Breast epithelium (tissue), 4 donors: ENCODE measurements at regions not wholly inside any gene's neighbourhood (a gene's known extent, or its start where the extent isn't known, plus 50 kb on each side); places are given as distances from the start of the nearest gene placed in this dataset.

Experiments used
- DNase-seq, 2 donors: peaks; one replicate each; pipeline ENCODE4 v3.0.0-alpha.2; 2019; ENCODE audit warnings: low spot score in 2 of 2
- H3K27ac ChIP-seq, 2 donors: fragments of 200-600 bp; sonication (generic) in 1 of 2; one replicate each; pipeline ENCODE4 v1.5.1; 2016 to 2019; ENCODE audit warnings: mild to moderate bottlenecking in 1 of 2
- H3K27me3 ChIP-seq, 2 donors: fragments of 200-600 bp; sonication (generic) in 1 of 2; one replicate each; pipeline versions ENCODE4 v1.5.1 to v1.6.0; 2017 to 2019; ENCODE audit warnings: control low read depth in 1 of 2, mild to moderate bottlenecking in 1 of 2
- H3K36me3 ChIP-seq: fragments of 200-600 bp; one replicate; pipeline ENCODE4 v1.5.1; 2019
- H3K4me1 ChIP-seq, 2 donors: fragments of 200-600 bp; sonication (generic); one replicate each; pipeline ENCODE4 v1.5.1; 2016 to 2019; ENCODE audit warnings: control low read depth in 1 of 2
- H3K4me3 ChIP-seq, 3 donors: fragments of 200-600 bp; sonication (generic); 1 replicate in 2 of 3; 2 replicates in 1 of 3; pipeline ENCODE4 v1.5.1; 2016 to 2019; ENCODE audit warnings: mild to moderate bottlenecking in 3 of 3, moderate library complexity in 2 of 3
- H3K9me3 ChIP-seq, 2 donors: fragments of 200-600 bp; sonication (generic) in 1 of 2; one replicate each; pipeline ENCODE4 v1.5.1; 2016 to 2019; ENCODE audit warnings: control low read depth in 1 of 2
- POLR2A ChIP-seq: fragments of 450-650 bp; IDR thresholded peaks from one replicate; pipeline ENCODE4 v1.6.1; 2016; ENCODE audit warnings: antibody characterized with exemption, mild to moderate bottlenecking, moderate library complexity
- POLR2AphosphoS5 ChIP-seq, 3 donors: sonication (generic); formaldehyde crosslinking; IDR thresholded peaks; one replicate each; pipeline ENCODE4 v1.6.1; 2017; ENCODE audit warnings: antibody characterized with exemption in 3 of 3
- intact Hi-C: fragments of 100-400 bp; cut with DNase I; formaldehyde crosslinking; loops from one replicate; pipeline ENCODE4 v1.15.1; 2023; ENCODE audit warnings: low total_unique reads
- TF ChIP-seq, protein P1 (sequence below), 3 donors: fragments of 450-650 bp; IDR thresholded peaks; one replicate each; pipeline ENCODE4 v1.5.1; 2016 to 2017; ENCODE audit warnings: antibody characterized with exemption in 3 of 3, mild to moderate bottlenecking in 3 of 3, moderate library complexity in 3 of 3

DNA sequence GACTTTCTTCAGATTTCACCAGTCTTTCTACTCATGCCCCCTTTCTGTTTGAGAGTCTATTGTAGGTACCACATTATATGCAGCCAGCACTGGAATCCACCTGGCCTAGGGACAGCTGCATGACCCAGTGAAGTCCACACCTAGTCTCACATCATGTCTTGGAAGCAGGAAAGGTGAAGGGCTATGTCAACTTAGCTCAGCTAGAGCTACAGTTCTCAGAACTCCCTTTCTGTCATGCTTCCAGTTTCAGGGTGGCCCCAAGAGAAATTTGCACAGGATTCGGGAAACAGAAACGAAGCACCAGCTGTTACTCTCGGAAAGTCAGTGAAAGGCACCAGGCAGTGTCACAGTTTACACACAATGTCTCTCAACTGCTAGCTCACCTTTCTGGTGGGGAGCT is 51.6 kb upstream of the NLRP1 start:
- no peak for DNase-seq
- Histone ChIP-seq H3K27me3 (no peaks in the 10 kb centered on the region), H3K4me3 (no peak overlapping the region), H3K4me1 (no peaks in the 10 kb centered on the region), H3K36me3 (no peaks in the 10 kb centered on the region), H3K9me3 (no peaks in the 10 kb centered on the region), H3K27ac (no peak overlapping the region)
- TF ChIP-seq POLR2A (no peak), POLR2AphosphoS5 (IDR thresholded peaks at IDR 0.05) (no peak)
- TF ChIP-seq, protein P1, sequence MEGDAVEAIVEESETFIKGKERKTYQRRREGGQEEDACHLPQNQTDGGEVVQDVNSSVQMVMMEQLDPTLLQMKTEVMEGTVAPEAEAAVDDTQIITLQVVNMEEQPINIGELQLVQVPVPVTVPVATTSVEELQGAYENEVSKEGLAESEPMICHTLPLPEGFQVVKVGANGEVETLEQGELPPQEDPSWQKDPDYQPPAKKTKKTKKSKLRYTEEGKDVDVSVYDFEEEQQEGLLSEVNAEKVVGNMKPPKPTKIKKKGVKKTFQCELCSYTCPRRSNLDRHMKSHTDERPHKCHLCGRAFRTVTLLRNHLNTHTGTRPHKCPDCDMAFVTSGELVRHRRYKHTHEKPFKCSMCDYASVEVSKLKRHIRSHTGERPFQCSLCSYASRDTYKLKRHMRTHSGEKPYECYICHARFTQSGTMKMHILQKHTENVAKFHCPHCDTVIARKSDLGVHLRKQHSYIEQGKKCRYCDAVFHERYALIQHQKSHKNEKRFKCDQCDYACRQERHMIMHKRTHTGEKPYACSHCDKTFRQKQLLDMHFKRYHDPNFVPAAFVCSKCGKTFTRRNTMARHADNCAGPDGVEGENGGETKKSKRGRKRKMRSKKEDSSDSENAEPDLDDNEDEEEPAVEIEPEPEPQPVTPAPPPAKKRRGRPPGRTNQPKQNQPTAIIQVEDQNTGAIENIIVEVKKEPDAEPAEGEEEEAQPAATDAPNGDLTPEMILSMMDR (IDR thresholded peaks at IDR 0.05) = no peak
- intact Hi-C loops = no loop called here

DNA sequence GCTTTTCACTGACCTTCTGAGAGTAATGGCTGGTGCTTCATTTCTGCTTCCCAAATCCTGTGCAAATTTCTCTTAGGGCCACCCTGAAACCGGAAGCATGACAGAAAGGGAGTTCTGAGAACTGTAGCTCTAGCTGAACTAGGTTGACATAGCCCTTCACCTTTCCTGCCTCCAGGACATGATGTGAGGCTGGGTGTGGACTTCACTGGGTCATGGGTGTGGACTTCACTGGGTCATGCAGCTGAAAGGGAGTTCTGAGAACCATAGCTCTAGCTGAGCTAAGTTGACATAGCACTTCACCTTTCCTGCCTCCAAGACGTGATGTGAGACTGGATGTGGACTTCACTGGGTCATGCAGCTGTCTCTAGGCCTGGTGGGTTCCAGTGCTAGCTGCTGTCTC is 54.3 kb upstream of the NLRP1 start:
- no peaks in the 10 kb centered on the region for H3K4me1 ChIP-seq
- H3K36me3 ChIP-seq = no peaks in the 10 kb centered on the region
- TF ChIP-seq POLR2A (no peak), POLR2AphosphoS5 (IDR thresholded peaks at IDR 0.05) (no peak)
- TF ChIP-seq, protein P1 (IDR thresholded peaks at IDR 0.05) = no peak
- peaks cover 0 to 3% of the 10 kb centered on the region in 2 donors for H3K27me3 ChIP-seq
- H3K4me3 ChIP-seq = no peak overlapping the region
- DNase-seq = no peak
- H3K9me3 ChIP-seq = no peaks in the 10 kb centered on the region
- no peak overlapping the region for H3K27ac ChIP-seq
- intact Hi-C loops = no loop called here

DNA sequence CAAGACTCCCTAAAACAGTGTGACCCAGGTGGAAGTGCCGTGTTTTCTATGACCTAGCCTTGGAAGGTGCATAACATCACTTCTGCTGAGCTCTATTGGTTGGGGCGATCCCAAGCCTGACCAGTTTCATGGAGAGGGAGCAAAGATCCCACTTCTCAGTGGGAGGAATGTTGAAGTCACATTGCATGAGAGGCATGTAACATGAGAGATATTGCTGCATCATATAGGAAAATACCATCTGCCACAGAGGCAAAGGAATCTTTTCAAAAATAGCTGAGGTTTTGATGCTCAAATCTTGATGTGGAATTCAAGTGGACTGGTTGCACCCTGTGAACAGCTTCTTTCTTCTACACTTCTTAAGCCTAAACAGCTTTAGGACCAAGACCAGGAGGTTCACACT is 56.4 kb upstream of the NLRP1 start:
- Histone ChIP-seq H3K4me3 (no peak overlapping the region), H3K27me3 (peaks cover 0 to 3% of the 10 kb centered on the region in 2 donors), H3K36me3 (no peaks in the 10 kb centered on the region), H3K27ac (no peak overlapping the region), H3K4me1 (no peaks in the 10 kb centered on the region), H3K9me3 (no peaks in the 10 kb centered on the region)
- DNase-seq = no peak
- intact Hi-C loops = no loop called here
- TF ChIP-seq, protein P1 (IDR thresholded peaks at IDR 0.05) = no peak
- TF ChIP-seq POLR2A (no peak), POLR2AphosphoS5 (IDR thresholded peaks at IDR 0.05) (no peak)

DNA sequence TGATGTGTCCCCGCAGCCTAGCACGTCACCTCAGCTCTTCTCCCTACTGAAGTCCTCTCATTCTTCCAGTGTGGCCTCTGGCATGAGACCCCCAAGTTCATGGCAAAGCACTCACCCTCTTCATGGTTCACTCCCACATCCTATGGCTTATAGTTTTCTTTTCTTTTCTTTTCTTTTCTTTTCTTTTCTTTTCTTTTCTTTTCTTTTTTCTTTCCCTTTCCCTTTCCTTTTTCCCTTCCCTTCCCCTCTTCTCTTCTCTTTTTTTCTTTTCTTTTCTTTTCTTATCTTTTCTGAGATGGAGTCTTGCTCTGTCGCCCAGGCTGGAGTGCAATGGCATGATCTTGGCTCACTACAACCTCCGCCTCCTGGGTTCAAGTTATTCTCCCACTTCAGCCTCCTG is 58.4 kb upstream of the NLRP1 start:
- Histone ChIP-seq H3K9me3 (no peaks in the 10 kb centered on the region), H3K4me1 (no peaks in the 10 kb centered on the region), H3K27me3 (peaks cover 0 to 3% of the 10 kb centered on the region in 2 donors), H3K4me3 (no peak overlapping the region), H3K36me3 (no peaks in the 10 kb centered on the region), H3K27ac (no peak overlapping the region)
- TF ChIP-seq POLR2AphosphoS5 (IDR thresholded peaks at IDR 0.05) (no peak), POLR2A (no peak)
- TF ChIP-seq, protein P1 (IDR thresholded peaks at IDR 0.05) = no peak
- DNase-seq = no peak
- intact Hi-C loops = no loop called here

GRCh38 chr17:5644065-5644464 is 59.8 kb upstream of the NLRP1 start:
- no peak overlapping the region for H3K4me3 ChIP-seq
- no peaks in the 10 kb centered on the region for H3K36me3 ChIP-seq
- H3K9me3 ChIP-seq = no peaks in the 10 kb centered on the region
- TF ChIP-seq POLR2AphosphoS5 (IDR thresholded peaks at IDR 0.05) = no peak
- TF ChIP-seq, protein P1 (IDR thresholded peaks at IDR 0.05) = no peak
- no peak for TF ChIP-seq POLR2A
- H3K27me3 ChIP-seq = peaks cover 0 to 3% of the 10 kb centered on the region in 2 donors
- intact Hi-C loops = no loop called here
- no peak for DNase-seq
- no peaks in the 10 kb centered on the region for H3K4me1 ChIP-seq
- H3K27ac ChIP-seq = no peak overlapping the region
